HG02588 (cell line): ENCODE measurements at regions not wholly inside any gene's neighbourhood (a gene's known extent, or its start where the extent isn't known, plus 50 kb on each side); places are given as distances from the start of the nearest gene placed in this dataset.
"Not testable (repeated sequence)": the region's sequence is repeated elsewhere in the genome, so short reads cannot be mapped to it uniquely, and the experiment has no call there.

Experiments used
- ATAC-seq: cut with Tn5 transposase; IDR thresholded peaks from one replicate; pipeline ENCODE4 v1.9.1; 2021; ENCODE audit warnings: mild to moderate bottlenecking, moderate library complexity; ENCODE audit not compliant: unreplicated experiment

- no peak for ATAC-seq
Measured at GRCh38 chr12:131333621-131334440, 377.1 kb upstream of the SFSWAP start.

- no peak for ATAC-seq
Measured at GRCh38 chr12:131334835-131335234, 376.1 kb upstream of the SFSWAP start.

- ATAC-seq = no peak
Measured at GRCh38 chr12:131335456-131335855, 375.4 kb upstream of the SFSWAP start.

GRCh38 chr12:131337861-131338260 is 373.0 kb upstream of the SFSWAP start:
- ATAC-seq = not testable (repeated sequence)

- ATAC-seq = no peak
Measured at GRCh38 chr12:131340616-131341210, 370.2 kb upstream of the SFSWAP start.

- not testable (repeated sequence) for ATAC-seq
Measured at GRCh38 chr12:131341608-131342007, 369.3 kb upstream of the SFSWAP start.

- ATAC-seq = not testable (repeated sequence)
Measured at GRCh38 chr12:131343436-131343835, 367.5 kb upstream of the SFSWAP start.

- ATAC-seq = not testable (repeated sequence)
Measured at GRCh38 chr12:131344715-131345520, 366.0 kb upstream of the SFSWAP start.

GRCh38 chr12:131345521-131346436 is 365.1 kb upstream of the SFSWAP start:
- ATAC-seq = no peak

- ATAC-seq = no peak
Measured at GRCh38 chr12:131346555-131347344, 364.1 kb upstream of the SFSWAP start.

GRCh38 chr12:131347345-131347714 is 363.6 kb upstream of the SFSWAP start:
- ATAC-seq = no peak

GRCh38 chr12:131347732-131348131 is 363.2 kb upstream of the SFSWAP start:
- no peak for ATAC-seq

- no peak for ATAC-seq
Measured at GRCh38 chr12:131348231-131348630, 362.7 kb upstream of the SFSWAP start.

GRCh38 chr12:131348646-131349045 is 362.2 kb upstream of the SFSWAP start:
- ATAC-seq = no peak

GRCh38 chr12:131349397-131350127 is 361.3 kb upstream of the SFSWAP start:
- no peak for ATAC-seq

GRCh38 chr12:131350943-131351318 is 360.0 kb upstream of the SFSWAP start:
- ATAC-seq = no peak

- no peak for ATAC-seq
Measured at GRCh38 chr12:131351319-131352028, 359.4 kb upstream of the SFSWAP start.

GRCh38 chr12:131352296-131352900 is 358.5 kb upstream of the SFSWAP start:
- ATAC-seq = no peak
